ENCODE measurements at regions not wholly inside any gene's neighbourhood (a gene's known extent, or its start where the extent isn't known, plus 50 kb on each side); places are given as distances from the start of the nearest gene placed in this dataset.

DNA sequence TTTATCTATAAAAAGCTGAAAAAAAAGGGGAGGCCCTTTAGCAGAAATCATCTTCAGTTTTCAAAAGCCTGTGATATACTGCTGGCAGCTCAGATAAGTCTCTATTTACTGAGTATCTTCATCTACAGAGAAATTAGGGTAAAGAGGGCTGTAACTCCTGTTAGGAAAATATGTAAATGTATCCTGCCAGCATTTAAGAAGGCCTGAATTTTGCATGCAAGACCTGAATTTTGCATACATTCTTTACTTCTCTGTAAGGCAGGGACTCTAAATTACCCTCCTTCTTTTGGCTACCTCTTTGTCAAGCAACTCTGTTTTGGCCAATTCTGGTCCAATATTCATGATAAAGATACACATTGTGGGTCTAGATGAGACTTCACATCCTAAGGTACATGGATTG, 150.6 kb upstream of the SPACA1 start:
- Histone ChIP-seq H3K36me3 (ENCODE audit: control insufficient read depth in 2 of 3, insufficient read depth in 3 of 3, low read length in 3 of 3) (no peaks in the 10 kb centered on the region), H3K27me3 (ENCODE audit: control insufficient read depth, insufficient read depth, low read length) (no peaks in the 10 kb centered on the region), H3K9me3 (ENCODE audit: control insufficient read depth in 2 of 3, insufficient read depth in 1 of 3, low read length in 3 of 3) (no peaks in the 10 kb centered on the region), H3K4me3 (ENCODE audit: low read length in 3 of 3) (no peak overlapping the region), H3K9ac (ENCODE audit: low read length in 3 of 3) (no peak overlapping the region), H3K27ac (ENCODE audit: low read depth in 2 of 2, low read length in 2 of 2) (no peak overlapping the region), H3K4me1 (ENCODE audit: control insufficient read depth in 2 of 3, insufficient read depth in 2 of 3, low read depth in 1 of 3, low read length in 3 of 3) (no peaks in the 10 kb centered on the region)
- intact Hi-C loops (cut with DNase I): no loop called here
- DNase-seq (no peak), FAIRE-seq (no peak)
- TF ChIP-seq CTCF (IDR thresholded peaks at IDR 0.05; ENCODE audit: borderline replicate concordance, extremely low read depth, insufficient read depth): no peak

- TF ChIP-seq CTCF (IDR thresholded peaks at IDR 0.05; ENCODE audit: borderline replicate concordance, extremely low read depth, insufficient read depth): no peak
- H3K4me3 ChIP-seq (ENCODE audit: low read length in 3 of 3): no peak overlapping the region
- no peak for FAIRE-seq
Measured at GRCh38 chr6:87887266-87887665, 160.4 kb upstream of the SPACA1 start.

GRCh38 chr6:87884203-87884602, 163.4 kb upstream of the SPACA1 start:
- no peaks in the 10 kb centered on the region for H3K36me3 ChIP-seq (ENCODE audit: control insufficient read depth in 2 of 3, insufficient read depth in 3 of 3, low read length in 3 of 3)
- H3K9me3 ChIP-seq (ENCODE audit: control insufficient read depth in 2 of 3, insufficient read depth in 1 of 3, low read length in 3 of 3): no peaks in the 10 kb centered on the region
- no peak for DNase-seq
- intact Hi-C loops (cut with DNase I): no loop called here
- no peak for FAIRE-seq
- TF ChIP-seq CTCF (IDR thresholded peaks at IDR 0.05; ENCODE audit: borderline replicate concordance, extremely low read depth, insufficient read depth): no peak
- no peaks in the 10 kb centered on the region for H3K4me1 ChIP-seq (ENCODE audit: control insufficient read depth in 2 of 3, insufficient read depth in 2 of 3, low read depth in 1 of 3, low read length in 3 of 3)
- H3K4me3 ChIP-seq (ENCODE audit: low read length in 3 of 3): no peak overlapping the region
- no peak overlapping the region for H3K9ac ChIP-seq (ENCODE audit: low read length in 3 of 3)
- H3K27ac ChIP-seq (ENCODE audit: low read depth in 2 of 2, low read length in 2 of 2): no peak overlapping the region
- no peaks in the 10 kb centered on the region for H3K27me3 ChIP-seq (ENCODE audit: control insufficient read depth, insufficient read depth, low read length)

More at GRCh38 chr6:87887266-87887665, 160.4 kb upstream of the SPACA1 start:
- Histone ChIP-seq H3K36me3 (ENCODE audit: control insufficient read depth in 2 of 3, insufficient read depth in 3 of 3, low read length in 3 of 3) (no peaks in the 10 kb centered on the region), H3K9ac (ENCODE audit: low read length in 3 of 3) (no peak overlapping the region), H3K27ac (ENCODE audit: low read depth in 2 of 2, low read length in 2 of 2) (no peak overlapping the region), H3K4me1 (ENCODE audit: control insufficient read depth in 2 of 3, insufficient read depth in 2 of 3, low read depth in 1 of 3, low read length in 3 of 3) (no peaks in the 10 kb centered on the region), H3K27me3 (ENCODE audit: control insufficient read depth, insufficient read depth, low read length) (no peaks in the 10 kb centered on the region), H3K9me3 (ENCODE audit: control insufficient read depth in 2 of 3, insufficient read depth in 1 of 3, low read length in 3 of 3) (no peaks in the 10 kb centered on the region)
- intact Hi-C loops (cut with DNase I): no loop called here
- DNase-seq: no peak

DNA sequence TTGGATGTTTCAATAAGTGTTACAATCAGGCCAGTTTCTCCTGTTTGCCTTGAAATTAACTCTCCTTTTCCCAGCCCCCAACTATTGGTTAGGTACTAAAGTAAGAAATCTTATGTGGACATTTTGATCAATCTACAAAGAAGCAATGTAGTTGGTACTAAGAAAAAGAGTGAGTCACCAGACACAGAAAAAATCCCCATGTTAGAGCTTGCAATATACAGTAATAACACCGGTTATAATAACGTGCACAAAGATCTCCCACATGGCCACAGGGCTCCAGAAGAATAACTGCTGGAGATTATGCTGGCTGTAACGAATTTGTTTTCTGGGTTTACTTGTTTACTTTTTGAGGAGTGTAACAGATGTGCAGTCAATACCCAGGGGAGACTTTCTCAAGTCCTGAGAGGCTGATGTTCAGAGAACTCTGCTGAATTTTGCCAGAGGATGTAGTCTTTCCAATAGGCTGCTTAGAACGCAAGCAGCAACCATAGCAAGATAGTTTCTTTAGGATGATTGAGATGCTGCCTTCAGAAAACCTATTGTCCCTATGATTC, 166.2 kb upstream of the SPACA1 start:
- Histone ChIP-seq H3K4me3 (ENCODE audit: low read length in 3 of 3) (no peak overlapping the region), H3K9ac (ENCODE audit: low read length in 3 of 3) (no peak overlapping the region), H3K27me3 (ENCODE audit: control insufficient read depth, insufficient read depth, low read length) (no peaks in the 10 kb centered on the region), H3K27ac (ENCODE audit: low read depth in 2 of 2, low read length in 2 of 2) (no peak overlapping the region), H3K4me1 (ENCODE audit: control insufficient read depth in 2 of 3, insufficient read depth in 2 of 3, low read depth in 1 of 3, low read length in 3 of 3) (no peaks in the 10 kb centered on the region), H3K9me3 (ENCODE audit: control insufficient read depth in 2 of 3, insufficient read depth in 1 of 3, low read length in 3 of 3) (no peaks in the 10 kb centered on the region), H3K36me3 (ENCODE audit: control insufficient read depth in 2 of 3, insufficient read depth in 3 of 3, low read length in 3 of 3) (no peaks in the 10 kb centered on the region)
- DNase-seq (no peak), FAIRE-seq (no peak)
- TF ChIP-seq CTCF (IDR thresholded peaks at IDR 0.05; ENCODE audit: borderline replicate concordance, extremely low read depth, insufficient read depth): no peak
- intact Hi-C loops (cut with DNase I): no loop called here

Data from kidney (tissue), 13 donors.